ENCODE measurements at regions not wholly inside any gene's neighbourhood (a gene's known extent, or its start where the extent isn't known, plus 50 kb on each side); places are given as distances from the start of the nearest gene placed in this dataset.

DNA sequence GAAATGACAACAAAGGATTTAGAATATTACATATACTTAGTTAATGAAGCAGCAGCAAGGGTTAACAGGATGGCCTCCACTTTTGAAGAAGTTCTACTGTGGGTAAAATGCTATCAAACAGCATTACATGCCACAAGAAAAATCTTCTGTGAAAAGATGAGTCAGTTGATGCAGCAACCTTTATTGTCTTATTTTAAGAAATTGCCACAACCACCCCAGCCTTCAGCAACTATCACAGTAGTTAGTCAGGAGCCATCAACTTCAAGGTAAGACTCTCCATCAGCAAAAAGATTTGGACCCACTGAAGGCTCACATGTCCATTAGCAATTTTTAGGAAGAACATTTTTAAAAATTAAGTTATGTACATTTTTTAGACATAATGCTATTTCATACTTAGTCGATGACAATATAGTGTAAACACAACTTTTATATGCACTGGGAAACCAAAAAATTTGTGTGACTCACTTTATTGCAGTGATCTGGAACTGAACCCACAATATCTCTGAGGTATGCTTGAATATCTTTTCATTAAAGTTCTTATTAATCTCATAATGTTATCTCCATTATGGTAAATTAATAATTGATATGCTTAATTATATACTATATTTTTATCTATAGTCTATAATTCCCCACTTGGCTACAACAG lies 81.2 kb downstream of the SPCS3 start:
- DNase-seq (ENCODE audit: extremely low spot score) = no peak
- TF ChIP-seq, protein P1, sequence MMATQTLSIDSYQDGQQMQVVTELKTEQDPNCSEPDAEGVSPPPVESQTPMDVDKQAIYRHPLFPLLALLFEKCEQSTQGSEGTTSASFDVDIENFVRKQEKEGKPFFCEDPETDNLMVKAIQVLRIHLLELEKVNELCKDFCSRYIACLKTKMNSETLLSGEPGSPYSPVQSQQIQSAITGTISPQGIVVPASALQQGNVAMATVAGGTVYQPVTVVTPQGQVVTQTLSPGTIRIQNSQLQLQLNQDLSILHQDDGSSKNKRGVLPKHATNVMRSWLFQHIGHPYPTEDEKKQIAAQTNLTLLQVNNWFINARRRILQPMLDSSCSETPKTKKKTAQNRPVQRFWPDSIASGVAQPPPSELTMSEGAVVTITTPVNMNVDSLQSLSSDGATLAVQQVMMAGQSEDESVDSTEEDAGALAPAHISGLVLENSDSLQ (IDR thresholded peaks at IDR 0.05) = no peak
- TF ChIP-seq LEF1 (IDR thresholded peaks at IDR 0.05; ENCODE audit: borderline replicate concordance) = no peak
- no peak for TF ChIP-seq SP1 (IDR thresholded peaks at IDR 0.05)
- TF ChIP-seq SUZ12 (IDR thresholded peaks at IDR 0.05) = no peak
- no peak for TF ChIP-seq ZNF384 (IDR thresholded peaks at IDR 0.05)
- no peak for TF ChIP-seq FOXA1 (IDR thresholded peaks at IDR 0.05)
- TF ChIP-seq TARDBP (IDR thresholded peaks at IDR 0.05) = no peak
- no peak for TF ChIP-seq HDGF (IDR thresholded peaks at IDR 0.05; ENCODE audit: borderline replicate concordance)
- no peak for TF ChIP-seq ELF4 (IDR thresholded peaks at IDR 0.05)
- TF ChIP-seq FOXK2 (IDR thresholded peaks at IDR 0.05) = no peak
- no peak for TF ChIP-seq NFRKB (IDR thresholded peaks at IDR 0.05)
- no peak for TF ChIP-seq BHLHE40 (IDR thresholded peaks at IDR 0.05; ENCODE audit: borderline replicate concordance)
- TF ChIP-seq ARNT (IDR thresholded peaks at IDR 0.05) = no peak
- TF ChIP-seq CTBP1 (IDR thresholded peaks at IDR 0.05; ENCODE audit: borderline replicate concordance) = no peak
- TF ChIP-seq L3MBTL2 (conservative IDR thresholded peaks at IDR 0.05) = no peak
- no peak for TF ChIP-seq FOXM1 (IDR thresholded peaks at IDR 0.05; ENCODE audit: borderline replicate concordance)
- ChIA-PET POLR2A (no interaction called here), CTCF (no interaction called here)

DNA sequence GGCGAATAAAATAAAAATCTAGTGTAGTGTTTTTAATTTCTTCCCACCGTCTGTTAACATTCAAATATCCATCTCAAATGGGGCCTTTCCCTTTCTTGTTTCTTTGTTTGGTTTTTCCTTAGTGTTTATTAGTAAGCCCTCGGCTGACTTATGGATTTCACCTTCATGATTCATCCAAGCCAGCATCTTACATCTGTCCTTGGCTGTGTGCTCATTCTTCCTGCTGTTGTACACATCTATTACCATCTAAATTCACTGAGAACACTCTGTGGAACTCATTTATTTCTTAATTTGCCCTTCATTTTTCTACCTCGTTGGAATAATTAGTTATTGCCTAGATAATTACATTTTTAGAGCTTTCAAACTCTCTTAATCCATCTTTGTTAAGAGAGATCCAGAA lies 84.9 kb downstream of the SPCS3 start:
- POLR2A ChIA-PET = no interaction called here
- CTCF ChIA-PET = no interaction called here
- DNase-seq (ENCODE audit: extremely low spot score) = no peak
- no peak for TF ChIP-seq CTBP1 (IDR thresholded peaks at IDR 0.05; ENCODE audit: borderline replicate concordance)
- TF ChIP-seq TARDBP (IDR thresholded peaks at IDR 0.05) = no peak
- TF ChIP-seq FOXM1 (IDR thresholded peaks at IDR 0.05; ENCODE audit: borderline replicate concordance) = no peak
- TF ChIP-seq ZNF384 (IDR thresholded peaks at IDR 0.05) = no peak
- TF ChIP-seq NFRKB (IDR thresholded peaks at IDR 0.05) = no peak
- no peak for TF ChIP-seq HDGF (IDR thresholded peaks at IDR 0.05; ENCODE audit: borderline replicate concordance)
- TF ChIP-seq BHLHE40 (IDR thresholded peaks at IDR 0.05; ENCODE audit: borderline replicate concordance) = no peak
- TF ChIP-seq L3MBTL2 (conservative IDR thresholded peaks at IDR 0.05) = no peak
- no peak for TF ChIP-seq FOXA1 (IDR thresholded peaks at IDR 0.05)
- no peak for TF ChIP-seq ELF4 (IDR thresholded peaks at IDR 0.05)
- TF ChIP-seq LEF1 (IDR thresholded peaks at IDR 0.05; ENCODE audit: borderline replicate concordance) = no peak
- TF ChIP-seq FOXK2 (IDR thresholded peaks at IDR 0.05) = no peak
- no peak for TF ChIP-seq ARNT (IDR thresholded peaks at IDR 0.05)
- TF ChIP-seq, protein P1 (IDR thresholded peaks at IDR 0.05) = no peak
- no peak for TF ChIP-seq SP1 (IDR thresholded peaks at IDR 0.05)
- TF ChIP-seq SUZ12 (IDR thresholded peaks at IDR 0.05) = no peak

DNA sequence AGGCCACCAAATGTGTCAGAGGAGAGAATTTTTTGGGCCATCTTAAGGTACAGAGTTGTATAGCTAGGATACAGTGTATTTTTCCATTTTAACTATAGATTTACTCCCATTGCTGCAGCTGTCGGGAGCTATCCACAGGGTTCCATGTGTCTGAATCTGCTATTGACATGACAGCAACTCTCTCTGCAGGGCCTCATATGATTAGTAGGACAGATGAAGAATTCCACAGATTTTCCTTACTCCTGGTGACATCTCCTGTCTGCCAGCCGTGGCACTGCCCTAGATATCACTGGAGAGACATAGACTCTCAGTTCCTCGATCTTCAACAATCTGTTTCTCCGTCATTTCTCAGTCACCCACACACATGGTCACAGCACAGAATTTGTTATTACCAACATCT lies 86.5 kb downstream of the SPCS3 start:
- TF ChIP-seq BHLHE40 (IDR thresholded peaks at IDR 0.05; ENCODE audit: borderline replicate concordance) (no peak), FOXA1 (IDR thresholded peaks at IDR 0.05) (no peak), LEF1 (IDR thresholded peaks at IDR 0.05; ENCODE audit: borderline replicate concordance) (no peak), SP1 (IDR thresholded peaks at IDR 0.05) (no peak), ARNT (IDR thresholded peaks at IDR 0.05) (no peak), FOXK2 (IDR thresholded peaks at IDR 0.05) (no peak), TARDBP (IDR thresholded peaks at IDR 0.05) (no peak), NFRKB (IDR thresholded peaks at IDR 0.05) (no peak), HDGF (IDR thresholded peaks at IDR 0.05; ENCODE audit: borderline replicate concordance) (no peak), CTBP1 (IDR thresholded peaks at IDR 0.05; ENCODE audit: borderline replicate concordance) (no peak), SUZ12 (IDR thresholded peaks at IDR 0.05) (no peak), L3MBTL2 (conservative IDR thresholded peaks at IDR 0.05) (no peak), FOXM1 (IDR thresholded peaks at IDR 0.05; ENCODE audit: borderline replicate concordance) (no peak), ELF4 (IDR thresholded peaks at IDR 0.05) (no peak), ZNF384 (IDR thresholded peaks at IDR 0.05) (no peak)
- TF ChIP-seq, protein P1 (IDR thresholded peaks at IDR 0.05) = no peak
- DNase-seq (ENCODE audit: extremely low spot score) = no peak
- ChIA-PET POLR2A (no interaction called here), CTCF (no interaction called here)

DNA sequence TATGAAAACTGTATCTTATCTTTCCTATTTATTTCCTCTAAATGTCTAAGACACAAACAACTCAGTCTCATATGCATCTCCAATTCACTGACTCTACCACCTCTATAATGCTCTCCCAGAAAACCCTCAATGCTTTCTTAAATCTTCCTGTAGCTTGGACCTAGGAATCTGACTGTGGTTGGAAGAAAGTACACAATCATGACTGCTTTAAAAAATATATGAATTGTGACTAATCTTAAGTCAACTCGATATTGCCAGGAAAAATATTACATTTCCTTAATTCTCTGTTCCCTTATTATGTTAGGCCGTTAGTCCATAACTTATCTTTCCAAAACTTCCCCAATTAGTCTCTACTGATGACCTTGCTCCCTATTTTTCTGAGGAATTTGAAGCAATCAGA lies 87.0 kb downstream of the SPCS3 start:
- ChIA-PET POLR2A (no interaction called here), CTCF (no interaction called here)
- no peak for DNase-seq (ENCODE audit: extremely low spot score)
- TF ChIP-seq TARDBP (IDR thresholded peaks at IDR 0.05) (no peak), LEF1 (IDR thresholded peaks at IDR 0.05; ENCODE audit: borderline replicate concordance) (no peak), ZNF384 (IDR thresholded peaks at IDR 0.05) (no peak), SP1 (IDR thresholded peaks at IDR 0.05) (no peak), FOXM1 (IDR thresholded peaks at IDR 0.05; ENCODE audit: borderline replicate concordance) (no peak), FOXK2 (IDR thresholded peaks at IDR 0.05) (no peak), HDGF (IDR thresholded peaks at IDR 0.05; ENCODE audit: borderline replicate concordance) (no peak), NFRKB (IDR thresholded peaks at IDR 0.05) (no peak), FOXA1 (IDR thresholded peaks at IDR 0.05) (no peak), CTBP1 (IDR thresholded peaks at IDR 0.05; ENCODE audit: borderline replicate concordance) (no peak), ELF4 (IDR thresholded peaks at IDR 0.05) (no peak), L3MBTL2 (conservative IDR thresholded peaks at IDR 0.05) (no peak), BHLHE40 (IDR thresholded peaks at IDR 0.05; ENCODE audit: borderline replicate concordance) (no peak), ARNT (IDR thresholded peaks at IDR 0.05) (no peak), SUZ12 (IDR thresholded peaks at IDR 0.05) (no peak)
- TF ChIP-seq, protein P1 (IDR thresholded peaks at IDR 0.05) = no peak

DNA sequence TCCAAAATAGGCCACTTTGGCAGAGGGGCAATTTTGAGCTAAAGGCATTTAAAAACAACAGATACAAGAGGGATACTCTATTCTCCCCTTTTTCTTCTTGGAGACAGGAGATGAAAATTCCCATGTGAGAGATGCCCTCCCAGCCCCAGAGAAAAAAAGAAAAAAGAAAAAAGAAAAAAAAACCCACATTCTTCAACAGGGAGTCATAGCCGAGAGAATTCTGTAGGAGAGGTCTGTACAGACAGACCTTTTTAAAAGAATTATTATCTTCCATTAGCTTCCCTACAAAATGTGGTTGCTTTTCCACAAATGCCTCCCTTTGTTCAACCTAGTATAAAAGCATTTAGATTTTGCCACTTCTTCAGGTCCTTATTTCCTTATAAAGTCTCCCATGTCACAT lies 89.9 kb downstream of the SPCS3 start:
- CTCF ChIA-PET = interaction anchor here (0.6 kb wide), 1 partner anchor 33 kb away, joined by 3 read pairs; no protein-coding TSS in a partner anchor
- no peak for DNase-seq (ENCODE audit: extremely low spot score)
- POLR2A ChIA-PET = no interaction called here
- TF ChIP-seq LEF1 (IDR thresholded peaks at IDR 0.05; ENCODE audit: borderline replicate concordance) (no peak), TARDBP (IDR thresholded peaks at IDR 0.05) (no peak), BHLHE40 (IDR thresholded peaks at IDR 0.05; ENCODE audit: borderline replicate concordance) (no peak), SP1 (IDR thresholded peaks at IDR 0.05) (no peak), FOXK2 (IDR thresholded peaks at IDR 0.05) (no peak), FOXA1 (IDR thresholded peaks at IDR 0.05) (no peak), CTBP1 (IDR thresholded peaks at IDR 0.05; ENCODE audit: borderline replicate concordance) (no peak), ELF4 (IDR thresholded peaks at IDR 0.05) (no peak), ZNF384 (IDR thresholded peaks at IDR 0.05) (no peak), FOXM1 (IDR thresholded peaks at IDR 0.05; ENCODE audit: borderline replicate concordance) (no peak), L3MBTL2 (conservative IDR thresholded peaks at IDR 0.05) (no peak), NFRKB (IDR thresholded peaks at IDR 0.05) (no peak), HDGF (IDR thresholded peaks at IDR 0.05; ENCODE audit: borderline replicate concordance) (no peak)
- TF ChIP-seq, protein P1 (IDR thresholded peaks at IDR 0.05) = no peak

Data from HEK293T (cell line).